Neutrophil (primary cell): ENCODE measurements at regions not wholly inside any gene's neighbourhood (a gene's known extent, or its start where the extent isn't known, plus 50 kb on each side); places are given as distances from the start of the nearest gene placed in this dataset.

ENCODE experiments used
- H3K27ac ChIP-seq: fragments of 200-600 bp; sonication (generic); 2 replicates; pipeline ENCODE4 v1.5.1; 2016; ENCODE audit warnings: mild to moderate bottlenecking, moderate library complexity
- H3K27me3 ChIP-seq: fragments of 200-600 bp; sonication (generic); 2 replicates; pipeline ENCODE4 v1.6.0; 2016; ENCODE audit warnings: mild to moderate bottlenecking
- H3K36me3 ChIP-seq: fragments of 200-600 bp; sonication (generic); 2 replicates; pipeline ENCODE4 v1.5.1; 2017
- H3K4me1 ChIP-seq, 2 experiments: fragments of 200-600 bp in 1 of 2; sonication (generic) in 1 of 2; 1 replicate in 1 of 2; 2 replicates in 1 of 2; pipeline versions ENCODE4 v1.5.1 to v1.6.1; 2013 to 2016; ENCODE audit warnings: low read depth in 1 of 2, low read length in 1 of 2, mild to moderate bottlenecking in 1 of 2, moderate library complexity in 1 of 2; ENCODE audit not compliant: control insufficient read depth in 1 of 2, insufficient read depth in 1 of 2
- H3K4me3 ChIP-seq, 2 experiments: fragments of 200-600 bp in 1 of 2; sonication (generic) in 1 of 2; 1 replicate in 1 of 2; 2 replicates in 1 of 2; pipeline ENCODE4 v1.5.1; 2013 to 2016; ENCODE audit warnings: low read depth in 1 of 2, low read length in 1 of 2, mild to moderate bottlenecking in 1 of 2, moderate library complexity in 1 of 2
- H3K9me3 ChIP-seq: fragments of 200-600 bp; sonication (generic); 2 replicates; pipeline ENCODE4 v1.5.1; 2016
- CTCF ChIP-seq: fragments of 200-600 bp; sonication (generic); IDR thresholded peaks from 2 replicates; pipeline ENCODE4 v1.5.1; 2016; ENCODE audit warnings: antibody characterized with exemption

DNA sequence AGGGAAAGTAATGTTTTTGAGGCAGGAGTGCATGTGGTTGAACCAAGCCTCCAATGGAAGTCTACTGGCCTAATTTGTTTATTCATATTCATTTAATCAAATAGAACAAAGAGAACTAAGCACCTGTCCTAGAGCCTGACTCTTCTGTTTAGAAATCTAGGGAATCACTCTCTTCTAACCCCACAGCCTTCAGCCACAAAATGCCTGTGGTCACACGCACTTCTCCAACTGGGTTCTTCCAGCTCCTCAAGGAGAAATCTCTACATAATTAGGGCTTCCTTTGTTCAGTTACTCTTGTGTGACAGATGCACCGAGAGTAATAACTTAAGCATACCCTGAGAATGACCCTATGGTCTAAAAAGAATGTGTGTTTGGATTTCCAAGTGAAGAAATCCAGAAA, 133.7 kb upstream of the NAMPT start:
- H3K27ac ChIP-seq, result peak overlapping the region; percentile 91

DNA sequence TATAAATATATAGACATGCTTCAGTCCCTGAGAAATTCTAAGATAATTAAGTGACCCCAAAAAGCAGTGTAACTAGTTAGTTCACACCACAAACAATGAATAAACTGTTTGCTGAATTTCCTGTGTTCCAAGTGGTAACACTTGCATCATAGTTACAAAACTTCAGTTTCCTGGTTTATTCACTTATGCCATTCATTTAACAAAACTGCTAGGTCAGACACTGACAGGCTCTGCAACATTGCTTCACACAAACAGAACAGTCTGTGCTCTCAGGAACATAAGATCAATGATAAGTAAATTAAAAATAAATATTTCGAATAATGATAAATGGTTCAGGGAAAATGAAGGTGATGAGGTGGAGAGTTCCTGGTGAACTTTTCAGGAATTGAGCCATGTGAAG, 133.3 kb upstream of the NAMPT start:
- Histone ChIP-seq H3K27me3 (no peaks in the 10 kb centered on the region), H3K36me3 (no peaks in the 10 kb centered on the region), H3K4me1 (peaks cover 76 to 82% of the 10 kb centered on the region in 2 experiments), H3K9me3 (no peaks in the 10 kb centered on the region), H3K4me3 (peak overlapping the region; percentile 37 to 42), H3K27ac (peak overlapping the region; percentile 91)
- TF ChIP-seq CTCF, result no peak

More for the DNA sequence above, 133.7 kb upstream of the NAMPT start:
- H3K36me3 ChIP-seq, result no peaks in the 10 kb centered on the region
- H3K4me3 ChIP-seq, result peak overlapping the region; percentile 37 to 42
- peaks cover 81 to 86% of the 10 kb centered on the region in 2 experiments for H3K4me1 ChIP-seq
- H3K9me3 ChIP-seq, result no peaks in the 10 kb centered on the region
- H3K27me3 ChIP-seq, result no peaks in the 10 kb centered on the region
- TF ChIP-seq CTCF, result no peak

GRCh38 chr7:106417273-106417902, 132.6 kb upstream of the NAMPT start:
- no peak for TF ChIP-seq CTCF
- Histone ChIP-seq H3K4me3 (peak overlapping the region; percentile 31 to 37), H3K27ac (peak overlapping the region; percentile 91), H3K9me3 (no peaks in the 10 kb centered on the region), H3K4me1 (peaks cover 69 to 75% of the 10 kb centered on the region in 2 experiments), H3K27me3 (no peaks in the 10 kb centered on the region), H3K36me3 (no peaks in the 10 kb centered on the region)

DNA sequence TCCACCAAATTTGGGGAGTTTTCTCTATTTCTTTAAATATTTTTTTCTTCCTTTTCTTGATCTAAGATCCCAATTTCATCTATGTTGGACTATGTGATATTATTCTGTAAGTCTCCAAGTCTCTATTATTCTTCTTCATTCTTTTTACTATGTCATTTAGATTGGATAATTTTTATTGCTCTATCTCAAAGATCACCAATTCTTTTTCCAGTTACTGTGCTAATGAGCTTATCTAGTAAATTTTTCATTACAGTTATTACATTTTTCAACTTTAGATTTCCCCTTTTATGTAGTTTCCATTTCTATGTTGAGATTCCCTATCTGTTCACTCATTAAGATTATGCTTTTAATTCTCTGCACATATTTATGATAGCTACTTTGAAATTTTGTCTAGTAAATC, 131.6 kb upstream of the NAMPT start:
- H3K27me3 ChIP-seq, result no peaks in the 10 kb centered on the region
- H3K27ac ChIP-seq, result peak overlapping the region; percentile 91
- H3K36me3 ChIP-seq, result no peaks in the 10 kb centered on the region
- H3K4me1 ChIP-seq, result peaks cover 60 to 65% of the 10 kb centered on the region in 2 experiments
- H3K9me3 ChIP-seq, result no peaks in the 10 kb centered on the region
- peak overlapping the region; percentile 31 to 37 for H3K4me3 ChIP-seq
- TF ChIP-seq CTCF, result no peak

DNA sequence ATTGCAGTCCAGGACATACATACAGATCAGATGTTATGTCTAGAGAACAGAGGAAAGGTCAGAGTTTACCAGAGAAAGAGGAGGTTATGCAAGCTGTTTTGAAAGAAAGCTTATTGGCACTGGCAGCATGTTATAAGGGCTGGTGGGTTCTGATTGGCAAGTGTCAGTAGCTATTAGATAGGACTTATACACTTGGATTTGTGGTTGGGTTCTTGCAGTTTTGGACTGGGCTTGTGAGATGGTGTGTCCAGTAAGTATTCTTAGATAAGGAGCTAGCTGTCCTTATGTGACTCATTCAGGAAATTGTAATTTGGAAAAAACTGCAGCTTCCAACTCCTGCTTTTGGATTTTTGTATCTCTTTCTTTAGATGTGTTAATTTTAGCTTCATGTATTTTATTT, 130.7 kb upstream of the NAMPT start:
- no peaks in the 10 kb centered on the region for H3K27me3 ChIP-seq
- peak overlapping the region in 1 of 2 experiments; percentile 37 for H3K4me3 ChIP-seq
- no peaks in the 10 kb centered on the region for H3K36me3 ChIP-seq
- peaks cover 50 to 55% of the 10 kb centered on the region in 2 experiments for H3K4me1 ChIP-seq
- peak overlapping the region; percentile 91 for H3K27ac ChIP-seq
- no peaks in the 10 kb centered on the region for H3K9me3 ChIP-seq
- TF ChIP-seq CTCF, result no peak
